ENCODE measurements at regions not wholly inside any gene's neighbourhood (a gene's known extent, or its start where the extent isn't known, plus 50 kb on each side); places are given as distances from the start of the nearest gene placed in this dataset.

- Histone ChIP-seq H3K9me3 (no peaks in the 10 kb centered on the region), H3K27ac (no peak overlapping the region), H3K36me3 (no peaks in the 10 kb centered on the region), H3K4me3 (no peak overlapping the region), H3K27me3 (peaks cover 25% of the 10 kb centered on the region), H3K4me1 (no peaks in the 10 kb centered on the region)
- TF ChIP-seq EP300 (IDR thresholded peaks at IDR 0.05) = no peak
- TF ChIP-seq POLR2A (IDR thresholded peaks at IDR 0.05) = no peak
- no peak for TF ChIP-seq POLR2AphosphoS5 (IDR thresholded peaks at IDR 0.05)
- TF ChIP-seq CTCF (IDR thresholded peaks at IDR 0.05) = no peak
- DNase-seq (ENCODE audit: low spot score in 2 of 2) = no peak
- WGBS = 77% methylated on average over 7 of the region's 8 CpGs
Measured at GRCh38 chr22:27022274-27022895, 365.0 kb downstream of the MIAT start.

GRCh38 chr22:27022896-27023361 lies 365.5 kb downstream of the MIAT start:
- no peak for TF ChIP-seq CTCF (IDR thresholded peaks at IDR 0.05)
- no peak for TF ChIP-seq POLR2AphosphoS5 (IDR thresholded peaks at IDR 0.05)
- no peak for TF ChIP-seq POLR2A (IDR thresholded peaks at IDR 0.05)
- TF ChIP-seq EP300 (IDR thresholded peaks at IDR 0.05) = no peak
- 32% methylated on average over 17 of the region's 17 CpGs for WGBS
- peaks cover 25% of the 10 kb centered on the region for H3K27me3 ChIP-seq
- no peaks in the 10 kb centered on the region for H3K4me1 ChIP-seq
- no peak for DNase-seq (ENCODE audit: low spot score in 2 of 2)
- no peaks in the 10 kb centered on the region for H3K9me3 ChIP-seq
- H3K4me3 ChIP-seq = no peak overlapping the region
- H3K27ac ChIP-seq = no peak overlapping the region
- H3K36me3 ChIP-seq = no peaks in the 10 kb centered on the region

- H3K27ac ChIP-seq = no peak overlapping the region
- H3K4me1 ChIP-seq = no peaks in the 10 kb centered on the region
- H3K4me3 ChIP-seq = no peak overlapping the region
- H3K27me3 ChIP-seq = peaks cover 25% of the 10 kb centered on the region
- no peak for DNase-seq (ENCODE audit: low spot score in 2 of 2)
- no peaks in the 10 kb centered on the region for H3K9me3 ChIP-seq
- 25% methylated on average over 1 of the region's 1 CpG for WGBS
- no peak for TF ChIP-seq POLR2A (IDR thresholded peaks at IDR 0.05)
- TF ChIP-seq EP300 (IDR thresholded peaks at IDR 0.05) = no peak
- TF ChIP-seq POLR2AphosphoS5 (IDR thresholded peaks at IDR 0.05) = no peak
- TF ChIP-seq CTCF (IDR thresholded peaks at IDR 0.05) = no peak
- no peaks in the 10 kb centered on the region for H3K36me3 ChIP-seq
Measured at GRCh38 chr22:27023591-27023990, 366.2 kb downstream of the MIAT start.

- Histone ChIP-seq H3K4me3 (no peak overlapping the region), H3K36me3 (no peaks in the 10 kb centered on the region), H3K27me3 (peaks cover 22% of the 10 kb centered on the region), H3K9me3 (no peaks in the 10 kb centered on the region), H3K4me1 (no peaks in the 10 kb centered on the region), H3K27ac (no peak overlapping the region)
- WGBS = 75% methylated on average over 1 of the region's 1 CpG
- no peak for TF ChIP-seq CTCF (IDR thresholded peaks at IDR 0.05)
- no peak for TF ChIP-seq POLR2AphosphoS5 (IDR thresholded peaks at IDR 0.05)
- TF ChIP-seq EP300 (IDR thresholded peaks at IDR 0.05) = no peak
- TF ChIP-seq POLR2A (IDR thresholded peaks at IDR 0.05) = no peak
- no peak for DNase-seq (ENCODE audit: low spot score in 2 of 2)
Measured at GRCh38 chr22:27024982-27025381, 367.6 kb downstream of the MIAT start.

GRCh38 chr22:27028093-27028492 lies 370.7 kb downstream of the MIAT start:
- no peak for DNase-seq (ENCODE audit: low spot score in 2 of 2)
- H3K4me3 ChIP-seq = no peak overlapping the region
- H3K27me3 ChIP-seq = peaks cover 9% of the 10 kb centered on the region
- peaks cover 6% of the 10 kb centered on the region for H3K4me1 ChIP-seq
- no peak overlapping the region for H3K27ac ChIP-seq
- WGBS = 69% methylated on average over 3 of the region's 3 CpGs
- TF ChIP-seq POLR2A (IDR thresholded peaks at IDR 0.05) (no peak), POLR2AphosphoS5 (IDR thresholded peaks at IDR 0.05) (no peak), CTCF (IDR thresholded peaks at IDR 0.05) (no peak), EP300 (IDR thresholded peaks at IDR 0.05) (no peak)
- no peaks in the 10 kb centered on the region for H3K36me3 ChIP-seq
- H3K9me3 ChIP-seq = no peaks in the 10 kb centered on the region

All from suprapubic skin (tissue), 4 donors.